ENCODE measurements at regions not wholly inside any gene's neighbourhood (a gene's known extent, or its start where the extent isn't known, plus 50 kb on each side); places are given as distances from the start of the nearest gene placed in this dataset.

DNA sequence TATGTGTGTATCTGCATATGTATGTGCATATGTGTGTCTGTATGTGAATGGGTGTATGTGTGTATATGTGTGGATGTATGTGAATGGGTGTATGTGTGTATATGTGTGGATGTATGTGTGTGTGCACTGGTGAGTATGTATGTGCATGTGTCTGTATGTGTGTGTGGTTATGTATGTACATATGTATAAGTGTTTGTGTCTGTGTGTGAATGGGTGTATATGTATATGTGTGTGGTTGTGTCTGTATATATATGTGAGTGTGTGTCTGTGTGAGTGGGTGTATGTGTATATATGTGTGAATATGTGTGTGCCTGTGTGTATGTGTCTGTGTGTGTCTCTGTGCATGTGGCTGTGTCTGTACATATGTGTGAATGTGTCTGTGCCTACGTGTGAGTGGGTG, 748.4 kb upstream of the HS6ST1 start:
- ATAC-seq (peak; percentile 22), DNase-seq (no peak)
- H3K9me3 ChIP-seq (ENCODE audit: control insufficient read depth in 2 of 3, low read length in 3 of 3), result no peaks in the 10 kb centered on the region
- intact Hi-C loops (cut with micrococcal nuclease), result no loop called here
- H3K4me1 Mint-ChIP-seq, result no peaks in the 10 kb centered on the region
- no peaks in the 10 kb centered on the region for H3K27me3 Mint-ChIP-seq
- no peaks in the 10 kb centered on the region for H3K36me3 ChIP-seq (ENCODE audit: control insufficient read depth in 2 of 3, insufficient read depth in 3 of 3, low read length in 3 of 3)
- no peak overlapping the region for H3K27ac ChIP-seq (ENCODE audit: low read depth, low read length)
- no peaks in the 10 kb centered on the region for H3K36me3 Mint-ChIP-seq
- H3K9me3 Mint-ChIP-seq, result peaks cover 0 to 1% (median 0%) of the 10 kb centered on the region in 11 donors
- H3K27me3 ChIP-seq (ENCODE audit: control insufficient read depth in 2 of 2, insufficient read depth in 2 of 2, low read length in 2 of 2), result no peaks in the 10 kb centered on the region
- no peak overlapping the region for H3K27ac Mint-ChIP-seq
- no peak overlapping the region for H3K4me3 ChIP-seq (ENCODE audit: low read length)
- H3K4me3 Mint-ChIP-seq, result no peak overlapping the region
- POLR2A ChIA-PET, result no interaction called here
- H3K4me1 ChIP-seq (ENCODE audit: control insufficient read depth in 2 of 2, insufficient read depth in 2 of 2, low read length in 2 of 2), result no peaks in the 10 kb centered on the region
- CTCF ChIA-PET, result no interaction called here

DNA sequence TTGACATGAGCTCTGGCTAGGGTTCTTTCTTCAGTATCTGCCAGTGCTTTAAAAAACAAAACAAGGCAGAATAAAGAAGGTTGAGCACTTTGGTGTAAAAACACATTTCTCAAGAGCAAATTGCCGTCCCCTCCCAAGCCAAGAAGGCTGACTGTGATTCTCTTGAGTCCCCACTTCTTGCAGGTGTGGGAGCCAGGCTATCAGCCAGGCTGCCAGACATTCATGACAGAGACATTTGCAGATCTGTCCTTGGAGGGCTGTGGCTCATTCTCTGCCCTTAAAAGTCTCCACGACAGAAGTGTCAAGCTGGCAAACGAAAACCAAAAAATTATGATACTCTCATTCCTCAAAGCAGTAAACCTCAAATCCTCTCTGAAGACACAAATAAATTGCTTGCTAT, 749.3 kb upstream of the HS6ST1 start:
- ChIA-PET POLR2A (no interaction called here), CTCF (no interaction called here)
- Mint-ChIP-seq H3K36me3 (no peaks in the 10 kb centered on the region), H3K27me3 (no peaks in the 10 kb centered on the region), H3K9me3 (peaks cover 0 to 1% (median 0%) of the 10 kb centered on the region in 11 donors), H3K27ac (no peak overlapping the region), H3K4me1 (no peaks in the 10 kb centered on the region), H3K4me3 (no peak overlapping the region)
- Histone ChIP-seq H3K27ac (ENCODE audit: low read depth, low read length) (no peak overlapping the region), H3K36me3 (ENCODE audit: control insufficient read depth in 2 of 3, insufficient read depth in 3 of 3, low read length in 3 of 3) (no peaks in the 10 kb centered on the region), H3K4me1 (ENCODE audit: control insufficient read depth in 2 of 2, insufficient read depth in 2 of 2, low read length in 2 of 2) (no peaks in the 10 kb centered on the region), H3K9me3 (ENCODE audit: control insufficient read depth in 2 of 3, low read length in 3 of 3) (no peaks in the 10 kb centered on the region), H3K4me3 (ENCODE audit: low read length) (no peak overlapping the region), H3K27me3 (ENCODE audit: control insufficient read depth in 2 of 2, insufficient read depth in 2 of 2, low read length in 2 of 2) (no peaks in the 10 kb centered on the region)
- DNase-seq, result no peak
- ATAC-seq, result no peak
- intact Hi-C loops (cut with micrococcal nuclease), result no loop called here

DNA sequence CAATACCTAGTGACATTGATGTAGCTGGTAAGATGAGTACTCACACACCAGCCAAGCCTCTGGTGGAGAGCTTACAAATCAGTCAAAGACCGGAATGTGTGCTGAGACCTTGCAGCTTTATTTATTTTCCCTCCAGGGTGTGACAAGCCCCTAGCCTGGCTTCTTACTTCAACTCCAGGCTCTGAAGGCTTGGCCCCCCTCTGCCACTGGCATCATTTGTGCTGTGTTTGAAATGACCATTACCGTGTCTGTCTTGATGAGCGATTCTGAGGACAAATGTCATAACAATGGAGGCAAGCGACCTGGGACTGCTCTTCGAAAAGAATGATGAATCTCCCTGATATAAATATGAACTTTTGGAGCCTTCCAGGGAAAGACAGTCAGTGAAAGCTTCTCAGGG, 749.9 kb upstream of the HS6ST1 start:
- Mint-ChIP-seq H3K27me3 (no peaks in the 10 kb centered on the region), H3K27ac (no peak overlapping the region), H3K4me3 (no peak overlapping the region), H3K4me1 (no peaks in the 10 kb centered on the region), H3K9me3 (peaks cover 0 to 1% (median 0%) of the 10 kb centered on the region in 11 donors), H3K36me3 (no peaks in the 10 kb centered on the region)
- intact Hi-C loops (cut with micrococcal nuclease), result no loop called here
- Histone ChIP-seq H3K36me3 (ENCODE audit: control insufficient read depth in 2 of 3, insufficient read depth in 3 of 3, low read length in 3 of 3) (no peaks in the 10 kb centered on the region), H3K4me3 (ENCODE audit: low read length) (no peak overlapping the region), H3K4me1 (ENCODE audit: control insufficient read depth in 2 of 2, insufficient read depth in 2 of 2, low read length in 2 of 2) (no peaks in the 10 kb centered on the region), H3K9me3 (ENCODE audit: control insufficient read depth in 2 of 3, low read length in 3 of 3) (no peaks in the 10 kb centered on the region), H3K27ac (ENCODE audit: low read depth, low read length) (no peak overlapping the region), H3K27me3 (ENCODE audit: control insufficient read depth in 2 of 2, insufficient read depth in 2 of 2, low read length in 2 of 2) (no peaks in the 10 kb centered on the region)
- ATAC-seq (no peak), DNase-seq (no peak)
- ChIA-PET CTCF (no interaction called here), POLR2A (no interaction called here)

DNA sequence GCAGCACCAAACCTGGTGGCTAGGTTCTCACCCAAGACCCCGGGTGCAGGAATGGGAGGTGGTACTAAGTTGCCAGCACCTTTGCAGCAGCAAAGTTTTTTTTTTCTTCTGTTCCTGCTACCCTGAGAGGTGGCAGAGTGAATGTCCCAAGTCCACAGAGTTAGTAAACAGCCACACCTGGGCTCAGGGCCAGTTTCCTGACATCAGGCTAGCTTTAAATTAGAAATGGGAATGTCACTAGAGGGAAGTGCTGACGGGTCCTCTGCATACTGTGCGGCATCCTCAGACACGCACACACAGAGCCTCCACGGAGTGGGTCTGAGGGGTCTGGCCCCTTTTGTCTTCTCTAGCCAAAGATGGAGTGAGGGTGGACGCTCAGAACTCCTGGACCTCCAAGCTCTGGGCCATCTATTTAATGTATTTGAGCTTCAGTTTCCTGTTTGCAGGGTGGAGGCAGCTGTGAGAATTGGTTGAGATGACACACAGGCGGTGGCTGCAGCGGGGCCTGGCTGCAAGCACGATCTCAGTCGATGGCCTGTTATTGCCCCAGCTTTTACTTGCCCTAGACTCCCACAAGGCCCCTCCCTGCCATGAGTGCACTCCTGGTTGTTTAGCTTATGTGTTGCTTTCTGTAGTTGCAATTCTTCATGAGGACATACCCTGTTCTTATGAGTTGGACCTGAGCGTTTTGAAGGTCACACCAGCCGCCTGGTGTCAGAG, 751.4 kb upstream of the HS6ST1 start:
- H3K27ac ChIP-seq (ENCODE audit: low read depth, low read length), result no peak overlapping the region
- DNase-seq, result no peak
- CTCF ChIA-PET, result no interaction called here

DNA sequence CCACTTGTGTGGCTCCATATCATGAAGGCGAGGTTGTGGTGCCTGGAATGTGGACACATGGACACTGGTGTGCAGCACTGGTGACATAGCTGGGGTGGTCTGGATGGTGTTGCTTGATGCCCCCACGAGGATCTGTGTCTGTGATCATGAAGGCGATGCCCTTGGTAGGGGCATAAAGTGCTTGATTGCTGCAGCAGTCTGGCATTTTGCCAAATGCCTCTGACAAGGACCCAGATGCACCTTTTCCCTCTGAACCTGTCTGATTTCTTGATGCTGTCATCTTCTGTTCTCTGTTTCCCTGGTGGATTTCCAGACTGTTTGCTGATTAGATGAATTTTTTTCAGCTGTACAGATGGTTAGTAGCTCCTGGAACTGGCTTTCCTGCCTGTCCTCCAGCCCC, 752.0 kb upstream of the HS6ST1 start:
- Histone ChIP-seq H3K27me3 (ENCODE audit: control insufficient read depth in 2 of 2, insufficient read depth in 2 of 2, low read length in 2 of 2) (no peaks in the 10 kb centered on the region), H3K4me3 (ENCODE audit: low read length) (no peak overlapping the region), H3K9me3 (ENCODE audit: control insufficient read depth in 2 of 3, low read length in 3 of 3) (no peaks in the 10 kb centered on the region), H3K4me1 (ENCODE audit: control insufficient read depth in 2 of 2, insufficient read depth in 2 of 2, low read length in 2 of 2) (no peaks in the 10 kb centered on the region), H3K27ac (ENCODE audit: low read depth, low read length) (no peak overlapping the region), H3K36me3 (ENCODE audit: control insufficient read depth in 2 of 3, insufficient read depth in 3 of 3, low read length in 3 of 3) (no peaks in the 10 kb centered on the region)
- H3K4me1 Mint-ChIP-seq, result no peaks in the 10 kb centered on the region
- ChIA-PET POLR2A (no interaction called here), CTCF (no interaction called here)
- no peak overlapping the region for H3K27ac Mint-ChIP-seq
- intact Hi-C loops (cut with micrococcal nuclease), result no loop called here
- H3K4me3 Mint-ChIP-seq, result no peak overlapping the region
- DNase-seq (no peak), ATAC-seq (no peak)
- H3K36me3 Mint-ChIP-seq, result no peaks in the 10 kb centered on the region
- no peaks in the 10 kb centered on the region for H3K9me3 Mint-ChIP-seq
- peaks cover 0 to 1% (median 0%) of the 10 kb centered on the region in 5 donors for H3K27me3 Mint-ChIP-seq

More for the DNA sequence above, 751.4 kb upstream of the HS6ST1 start:
- POLR2A ChIA-PET, result no interaction called here
- H3K27me3 Mint-ChIP-seq, result no peaks in the 10 kb centered on the region
- Histone ChIP-seq H3K4me3 (ENCODE audit: low read length) (no peak overlapping the region), H3K4me1 (ENCODE audit: control insufficient read depth in 2 of 2, insufficient read depth in 2 of 2, low read length in 2 of 2) (no peaks in the 10 kb centered on the region), H3K9me3 (ENCODE audit: control insufficient read depth in 2 of 3, low read length in 3 of 3) (no peaks in the 10 kb centered on the region), H3K27me3 (ENCODE audit: control insufficient read depth in 2 of 2, insufficient read depth in 2 of 2, low read length in 2 of 2) (no peaks in the 10 kb centered on the region), H3K36me3 (ENCODE audit: control insufficient read depth in 2 of 3, insufficient read depth in 3 of 3, low read length in 3 of 3) (no peaks in the 10 kb centered on the region)
- H3K4me1 Mint-ChIP-seq, result no peaks in the 10 kb centered on the region
- no peaks in the 10 kb centered on the region for H3K36me3 Mint-ChIP-seq
- intact Hi-C loops (cut with micrococcal nuclease), result no loop called here
- no peaks in the 10 kb centered on the region for H3K9me3 Mint-ChIP-seq
- H3K4me3 Mint-ChIP-seq, result no peak overlapping the region
- no peak for ATAC-seq
- H3K27ac Mint-ChIP-seq, result no peak overlapping the region

DNA sequence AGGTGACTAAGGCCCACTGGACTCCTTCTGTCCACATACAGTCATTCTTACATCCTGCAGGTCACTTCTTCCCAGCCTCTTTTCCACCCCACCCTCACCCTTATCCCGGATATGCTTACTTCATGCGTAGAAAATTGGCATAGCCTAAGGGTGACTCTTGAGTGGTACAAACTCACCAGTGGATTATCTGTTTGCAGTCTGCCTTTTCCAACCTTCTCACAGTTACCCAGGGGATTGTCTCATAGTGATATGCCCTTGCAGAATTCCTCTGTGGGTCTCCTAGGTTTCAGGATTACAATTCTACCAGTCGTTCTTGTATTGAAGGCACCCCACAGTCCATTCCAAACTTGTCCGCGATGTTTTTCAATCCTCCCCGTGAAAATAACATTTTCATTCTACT, 752.9 kb upstream of the HS6ST1 start:
- Histone ChIP-seq H3K9me3 (ENCODE audit: control insufficient read depth in 2 of 3, low read length in 3 of 3) (no peaks in the 10 kb centered on the region), H3K36me3 (ENCODE audit: control insufficient read depth in 2 of 3, insufficient read depth in 3 of 3, low read length in 3 of 3) (no peaks in the 10 kb centered on the region), H3K27ac (ENCODE audit: low read depth, low read length) (no peak overlapping the region), H3K4me3 (ENCODE audit: low read length) (no peak overlapping the region), H3K27me3 (ENCODE audit: control insufficient read depth in 2 of 2, insufficient read depth in 2 of 2, low read length in 2 of 2) (no peaks in the 10 kb centered on the region), H3K4me1 (ENCODE audit: control insufficient read depth in 2 of 2, insufficient read depth in 2 of 2, low read length in 2 of 2) (no peaks in the 10 kb centered on the region)
- DNase-seq, result no peak
- peaks cover 0 to 3% (median 0%) of the 10 kb centered on the region in 5 donors for H3K27me3 Mint-ChIP-seq
- no peaks in the 10 kb centered on the region for H3K9me3 Mint-ChIP-seq
- ATAC-seq, result no peak
- no peaks in the 10 kb centered on the region for H3K4me1 Mint-ChIP-seq
- ChIA-PET POLR2A (no interaction called here), CTCF (no interaction called here)
- no peak overlapping the region for H3K27ac Mint-ChIP-seq
- intact Hi-C loops (cut with micrococcal nuclease), result no loop called here
- H3K36me3 Mint-ChIP-seq, result no peaks in the 10 kb centered on the region
- no peak overlapping the region for H3K4me3 Mint-ChIP-seq

DNA sequence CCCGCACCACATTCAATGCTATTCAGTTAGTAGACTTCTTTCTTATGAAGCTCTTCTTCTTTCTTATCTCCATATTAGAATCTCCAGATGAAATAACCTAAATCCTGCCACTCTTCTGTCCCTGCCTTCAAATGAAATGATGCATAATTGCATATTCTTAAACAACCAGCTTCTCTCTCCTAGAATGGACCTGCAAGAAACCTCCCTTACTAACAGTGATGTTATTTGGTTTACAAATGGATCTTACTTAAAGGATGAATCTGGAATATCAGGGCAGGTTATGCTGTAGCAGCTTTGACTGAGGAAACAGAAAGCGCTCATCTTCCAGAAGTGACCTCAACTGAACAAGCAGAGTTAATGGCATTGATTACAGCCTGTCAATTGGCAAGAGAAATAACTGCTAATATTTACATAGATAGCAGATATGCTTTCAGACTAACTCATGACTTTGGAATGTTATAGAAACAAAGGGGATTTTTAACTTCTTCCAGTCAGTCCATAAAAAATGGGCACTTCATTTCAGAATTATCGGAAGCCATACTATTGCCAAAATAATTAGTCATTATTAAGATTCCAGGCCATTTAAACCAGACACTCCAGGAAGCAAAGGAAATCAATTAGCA, 755.7 kb upstream of the HS6ST1 start:
- H3K27me3 Mint-ChIP-seq, result peaks cover 0 to 12% (median 2%) of the 10 kb centered on the region in 5 donors
- no peaks in the 10 kb centered on the region for H3K36me3 Mint-ChIP-seq
- intact Hi-C loops (cut with micrococcal nuclease), result no loop called here
- no peak for ATAC-seq
- no peak overlapping the region for H3K27ac Mint-ChIP-seq
- POLR2A ChIA-PET, result no interaction called here
- Histone ChIP-seq H3K9me3 (ENCODE audit: control insufficient read depth in 2 of 3, low read length in 3 of 3) (no peaks in the 10 kb centered on the region), H3K4me1 (ENCODE audit: control insufficient read depth in 2 of 2, insufficient read depth in 2 of 2, low read length in 2 of 2) (no peaks in the 10 kb centered on the region), H3K27me3 (ENCODE audit: control insufficient read depth in 2 of 2, insufficient read depth in 2 of 2, low read length in 2 of 2) (no peaks in the 10 kb centered on the region), H3K27ac (ENCODE audit: low read depth, low read length) (no peak overlapping the region), H3K4me3 (ENCODE audit: low read length) (no peak overlapping the region), H3K36me3 (ENCODE audit: control insufficient read depth in 2 of 3, insufficient read depth in 3 of 3, low read length in 3 of 3) (no peaks in the 10 kb centered on the region)
- H3K4me3 Mint-ChIP-seq, result no peak overlapping the region
- no peak for DNase-seq
- H3K9me3 Mint-ChIP-seq, result peaks cover 0 to under 1% (median 0%) of the 10 kb centered on the region in 11 donors
- H3K4me1 Mint-ChIP-seq, result no peaks in the 10 kb centered on the region
- CTCF ChIA-PET, result no interaction called here

Measured in naive thymus-derived CD4-positive, alpha-beta T cell (primary cell).